Lung (tissue), 11 donors: ENCODE measurements at regions not wholly inside any gene's neighbourhood (a gene's known extent, or its start where the extent isn't known, plus 50 kb on each side); places are given as distances from the start of the nearest gene placed in this dataset.

Source experiments
- ATAC-seq: fragments of 200-7000 bp; cut with Tn5 transposase; one replicate; pipeline ENCODE4 v1.9.1; 2020; ENCODE audit warnings: moderate number of reproducible peaks; ENCODE audit not compliant: insufficient read depth, low FRiP score
- DNase-seq, 3 donors: peaks; one replicate each; pipeline ENCODE4 v3.0.0-alpha.2; 2013 to 2017
- H3K27ac ChIP-seq, 2 donors: one replicate each; pipeline ENCODE4 v1.5.1; 2013; ENCODE audit warnings: mild to moderate bottlenecking in 2 of 2, moderate library complexity in 2 of 2, control low read depth in 1 of 2, inconsistent platforms in 1 of 2, low read depth in 1 of 2, low read length in 1 of 2
- H3K27me3 ChIP-seq, 3 donors: one replicate each; pipeline ENCODE4 v1.5.1; 2013; ENCODE audit warnings: low read length in 2 of 3; ENCODE audit not compliant: control insufficient read depth in 3 of 3, insufficient read depth in 3 of 3
- H3K36me3 ChIP-seq, 4 donors: one replicate each; pipeline ENCODE4 v1.5.1; 2013; ENCODE audit warnings: low read length in 4 of 4, mild to moderate bottlenecking in 1 of 4, moderate library complexity in 1 of 4; ENCODE audit not compliant: control insufficient read depth in 4 of 4, insufficient read depth in 4 of 4
- H3K4me1 ChIP-seq, 5 donors: one replicate each; pipeline ENCODE4 v1.5.1; 2013; ENCODE audit warnings: low read length in 5 of 5, mild to moderate bottlenecking in 2 of 5, moderate library complexity in 1 of 5; ENCODE audit not compliant: control insufficient read depth in 5 of 5, insufficient read depth in 5 of 5
- H3K4me3 ChIP-seq: one replicate; pipeline ENCODE4 v1.5.1; 2013; ENCODE audit warnings: mild to moderate bottlenecking, control low read depth, moderate library complexity
- H3K9ac ChIP-seq, 2 donors: one replicate each; pipeline ENCODE4 v1.5.1; 2013; ENCODE audit warnings: low read length in 2 of 2, control low read depth in 1 of 2; ENCODE audit not compliant: insufficient read depth in 1 of 2
- H3K9me3 ChIP-seq, 4 donors: one replicate each; pipeline ENCODE4 v1.5.1; 2013; ENCODE audit warnings: low read length in 3 of 4, mild to moderate bottlenecking in 1 of 4, moderate library complexity in 1 of 4; ENCODE audit not compliant: control insufficient read depth in 4 of 4, insufficient read depth in 3 of 4
- WGBS, 2 donors: extraction: QIAGEN DNeasy Blood & Tissue Kit; methylation state at CpG; one replicate each; pipeline ENCODE4 v1.1.7; 2013; 5-methylcytosine and 5-hydroxymethylcytosine counted together
- TF ChIP-seq, protein P1 (sequence below): IDR thresholded peaks from 2 replicates; pipeline ENCODE4 v1.5.1; 2012; ENCODE audit warnings: mild to moderate bottlenecking; ENCODE audit errors: control extremely low read depth, extremely low read depth
- donor health status: control.
- donor health status: control.
- donor health status: Bipolar disorder and iron deficiency.
- donor health status: healthy.
- donor health status: DM: yes; HTN: yes; CAD: no.

DNA sequence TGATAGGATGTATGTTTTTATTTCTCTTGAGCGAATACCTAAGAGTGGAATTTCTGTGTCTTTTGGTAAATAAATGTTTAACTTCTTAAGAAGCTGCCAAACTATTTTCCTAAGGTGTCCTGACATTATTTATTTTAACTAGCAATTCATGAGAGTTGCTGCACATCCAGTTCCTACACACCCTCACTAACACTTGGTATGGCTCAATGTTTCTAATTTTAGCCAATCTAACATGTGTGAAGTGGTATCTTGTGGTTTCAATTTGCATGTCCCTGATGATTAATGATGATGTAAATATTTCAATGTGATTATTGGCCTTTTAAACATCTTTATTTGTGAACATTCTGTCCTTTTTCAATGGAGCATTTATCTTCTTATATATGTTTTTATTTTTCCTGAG, 2095.5 kb upstream of the C9orf72 start:
- TF ChIP-seq, protein P1, sequence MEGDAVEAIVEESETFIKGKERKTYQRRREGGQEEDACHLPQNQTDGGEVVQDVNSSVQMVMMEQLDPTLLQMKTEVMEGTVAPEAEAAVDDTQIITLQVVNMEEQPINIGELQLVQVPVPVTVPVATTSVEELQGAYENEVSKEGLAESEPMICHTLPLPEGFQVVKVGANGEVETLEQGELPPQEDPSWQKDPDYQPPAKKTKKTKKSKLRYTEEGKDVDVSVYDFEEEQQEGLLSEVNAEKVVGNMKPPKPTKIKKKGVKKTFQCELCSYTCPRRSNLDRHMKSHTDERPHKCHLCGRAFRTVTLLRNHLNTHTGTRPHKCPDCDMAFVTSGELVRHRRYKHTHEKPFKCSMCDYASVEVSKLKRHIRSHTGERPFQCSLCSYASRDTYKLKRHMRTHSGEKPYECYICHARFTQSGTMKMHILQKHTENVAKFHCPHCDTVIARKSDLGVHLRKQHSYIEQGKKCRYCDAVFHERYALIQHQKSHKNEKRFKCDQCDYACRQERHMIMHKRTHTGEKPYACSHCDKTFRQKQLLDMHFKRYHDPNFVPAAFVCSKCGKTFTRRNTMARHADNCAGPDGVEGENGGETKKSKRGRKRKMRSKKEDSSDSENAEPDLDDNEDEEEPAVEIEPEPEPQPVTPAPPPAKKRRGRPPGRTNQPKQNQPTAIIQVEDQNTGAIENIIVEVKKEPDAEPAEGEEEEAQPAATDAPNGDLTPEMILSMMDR, result no peak
- Histone ChIP-seq H3K9ac (no peak overlapping the region), H3K4me1 (no peaks in the 10 kb centered on the region), H3K4me3 (no peak overlapping the region), H3K36me3 (no peaks in the 10 kb centered on the region), H3K27ac (no peak overlapping the region), H3K27me3 (no peaks in the 10 kb centered on the region), H3K9me3 (no peaks in the 10 kb centered on the region)
- DNase-seq, result no peak
- no peak for ATAC-seq
- 33 to 58% methylated on average over 1 of the region's 1 CpG for WGBS, 2 donors

DNA sequence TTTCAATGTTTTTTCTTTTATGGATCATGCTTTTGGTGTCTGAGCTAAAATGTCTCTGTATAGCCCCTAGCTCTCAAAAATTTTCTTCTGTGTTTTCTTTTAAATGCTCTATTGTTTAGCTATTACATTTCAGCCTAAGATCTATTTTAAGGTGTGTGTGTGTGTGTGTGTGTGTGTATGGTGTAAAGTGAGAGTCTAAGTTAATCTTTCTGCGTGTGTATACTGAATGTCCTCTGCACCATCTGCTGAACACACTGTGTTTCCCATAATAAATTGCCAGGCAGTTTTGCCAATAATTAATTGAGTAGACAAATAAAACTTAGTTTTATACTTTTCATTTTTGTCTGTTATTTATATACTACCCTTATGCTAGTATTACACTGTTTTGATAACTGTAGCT, 2096.3 kb upstream of the C9orf72 start:
- no peak overlapping the region for H3K9ac ChIP-seq
- no peaks in the 10 kb centered on the region for H3K27me3 ChIP-seq
- no peak for DNase-seq
- no peaks in the 10 kb centered on the region for H3K9me3 ChIP-seq
- ATAC-seq, result no peak
- no peaks in the 10 kb centered on the region for H3K36me3 ChIP-seq
- H3K4me1 ChIP-seq, result no peaks in the 10 kb centered on the region
- 69 to 79% methylated on average over 1 of the region's 1 CpG for WGBS, 2 donors
- TF ChIP-seq, protein P1, result no peak
- H3K27ac ChIP-seq, result no peak overlapping the region
- no peak overlapping the region for H3K4me3 ChIP-seq

DNA sequence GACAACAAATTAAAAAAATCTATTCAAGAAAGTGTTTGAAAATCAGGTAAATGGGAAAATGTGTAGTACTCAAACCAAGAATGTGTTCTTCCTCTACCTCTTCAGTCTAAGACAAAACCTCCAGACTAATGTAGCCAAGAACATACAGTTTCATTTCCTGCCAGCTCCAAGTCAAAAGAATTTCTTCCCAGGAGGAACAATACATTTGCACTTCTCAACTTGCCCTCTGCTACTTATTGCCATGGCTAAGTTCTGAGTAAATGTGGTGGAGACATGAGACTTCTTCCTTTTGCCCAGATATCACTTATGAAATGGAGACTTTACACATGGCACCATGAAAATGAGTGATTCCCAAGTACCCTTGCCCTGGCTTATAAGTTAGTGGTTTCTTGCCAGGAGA, 2112.2 kb upstream of the C9orf72 start:
- no peaks in the 10 kb centered on the region for H3K9me3 ChIP-seq
- no peaks in the 10 kb centered on the region for H3K27me3 ChIP-seq
- TF ChIP-seq, protein P1, result no peak
- H3K27ac ChIP-seq, result no peak overlapping the region
- ATAC-seq (no peak), DNase-seq (no peak)
- H3K9ac ChIP-seq, result no peak overlapping the region
- no peak overlapping the region for H3K4me3 ChIP-seq
- no peaks in the 10 kb centered on the region for H3K4me1 ChIP-seq
- H3K36me3 ChIP-seq, result no peaks in the 10 kb centered on the region

DNA sequence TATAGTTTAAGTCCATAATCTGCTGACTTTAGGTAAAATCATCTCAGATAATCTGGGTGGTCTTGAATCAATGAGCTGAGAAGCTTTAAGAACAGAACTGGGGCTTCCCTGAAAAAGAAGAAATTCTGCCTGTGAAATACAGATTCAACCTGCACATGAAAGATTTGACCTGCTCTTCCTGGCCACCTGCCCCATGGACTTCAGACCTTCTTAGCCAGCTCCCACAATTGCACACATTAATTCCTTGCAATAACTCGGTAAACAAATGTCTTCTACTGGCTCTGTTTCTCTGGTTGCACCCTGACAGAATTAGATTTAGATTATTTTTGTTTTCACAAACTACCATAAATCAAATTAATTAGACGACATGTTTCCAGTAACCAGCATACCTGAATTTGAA, 2117.9 kb upstream of the C9orf72 start:
- Histone ChIP-seq H3K9ac (no peak overlapping the region), H3K27ac (no peak overlapping the region), H3K4me3 (no peak overlapping the region), H3K9me3 (peaks cover 0 to 5% (median 0%) of the 10 kb centered on the region in 4 donors), H3K27me3 (no peaks in the 10 kb centered on the region), H3K36me3 (no peaks in the 10 kb centered on the region), H3K4me1 (no peaks in the 10 kb centered on the region)
- 84 to 85% methylated on average over 2 of the region's 2 CpGs for WGBS, 2 donors
- no peak for DNase-seq
- TF ChIP-seq, protein P1, result no peak
- ATAC-seq, result no peak
